HepG2 (cell line): ENCODE measurements at regions not wholly inside any gene's neighbourhood (a gene's known extent, or its start where the extent isn't known, plus 50 kb on each side); places are given as distances from the start of the nearest gene placed in this dataset.

Source experiments
- CBX2 ChIP-seq, 2 experiments: fragments of 200-600 bp in 1 of 2; sonication (generic); formaldehyde crosslinking in 1 of 2; IDR thresholded peaks; 2 replicates each; pipeline versions ENCODE4 v1.7.0 to v1.8.1; 2018 to 2022; ENCODE audit warnings: low read depth in 2 of 2, low read length in 1 of 2, mild to moderate bottlenecking in 1 of 2, missing genetic modification reagents in 1 of 2
- HOXA7 ChIP-seq: sonication (generic); formaldehyde crosslinking; IDR thresholded peaks from 2 replicates; pipeline ENCODE4 v1.8.1; 2022; ENCODE audit warnings: mild to moderate bottlenecking, missing genetic modification reagents, moderate library complexity
- JDP2 ChIP-seq: sonication (generic); formaldehyde crosslinking; IDR thresholded peaks from 2 replicates; pipeline ENCODE4 v1.8.1; 2022; ENCODE audit warnings: missing genetic modification reagents, borderline replicate concordance
- JUNB ChIP-seq: sonication (generic); formaldehyde crosslinking; IDR thresholded peaks from 2 replicates; pipeline ENCODE4 v1.8.0; 2022; ENCODE audit warnings: missing genetic modification reagents, mild to moderate bottlenecking, borderline replicate concordance
- NCOA1 ChIP-seq: sonication (generic); formaldehyde crosslinking; IDR thresholded peaks from 2 replicates; pipeline ENCODE4 v1.9.0; 2021; ENCODE audit warnings: missing genetic modification reagents
- NFKB2 ChIP-seq: sonication (generic); formaldehyde crosslinking; IDR thresholded peaks from 2 replicates; pipeline ENCODE4 v1.4.0; 2020; ENCODE audit warnings: missing genetic modification reagents, borderline replicate concordance
- NRL ChIP-seq: sonication (generic); formaldehyde crosslinking; IDR thresholded peaks from 2 replicates; pipeline ENCODE4 v1.5.0; 2020; ENCODE audit warnings: missing genetic modification reagents, mild to moderate bottlenecking, moderate library complexity, borderline replicate concordance
- RERE ChIP-seq: IDR thresholded peaks from 2 replicates; pipeline ENCODE4 v1.6.1; 2016; ENCODE audit warnings: low read depth, missing genetic modification reagents, missing compliant biosample characterization
- ZBTB46 ChIP-seq: sonication (generic); formaldehyde crosslinking; IDR thresholded peaks from 2 replicates; pipeline ENCODE4 v1.4.0; 2020; ENCODE audit warnings: mild to moderate bottlenecking, missing genetic modification reagents, borderline replicate concordance
- ZEB1 ChIP-seq: IDR thresholded peaks from 2 replicates; pipeline ENCODE4 v1.6.1; 2012; ENCODE audit warnings: mild to moderate bottlenecking, low read depth, inconsistent platforms; ENCODE audit not compliant: insufficient replicate concordance
- ZNF256 ChIP-seq: sonication (generic); formaldehyde crosslinking; conservative IDR thresholded peaks from 2 replicates; pipeline ENCODE4 v1.4.0; 2020; ENCODE audit warnings: missing genetic modification reagents
- ZNF260 ChIP-seq: sonication (generic); formaldehyde crosslinking; IDR thresholded peaks from 2 replicates; pipeline ENCODE4 v1.4.0; 2020; ENCODE audit warnings: missing genetic modification reagents, low read depth, mild to moderate bottlenecking, borderline replicate concordance
- ZNF281 ChIP-seq: sonication (generic); formaldehyde crosslinking; IDR thresholded peaks from 2 replicates; pipeline ENCODE4 v1.4.0; 2020; ENCODE audit warnings: missing genetic modification reagents, borderline replicate concordance
- ZNF550 ChIP-seq: sonication (generic); formaldehyde crosslinking; IDR thresholded peaks from 2 replicates; pipeline ENCODE4 v1.4.0; 2020; ENCODE audit warnings: mild to moderate bottlenecking, missing genetic modification reagents, borderline replicate concordance
- ZNF569 ChIP-seq: sonication (generic); formaldehyde crosslinking; IDR thresholded peaks from 2 replicates; pipeline ENCODE4 v1.5.0; 2020; ENCODE audit warnings: mild to moderate bottlenecking, missing genetic modification reagents, moderate library complexity, borderline replicate concordance
- ZNF572 ChIP-seq: sonication (generic); formaldehyde crosslinking; IDR thresholded peaks from 2 replicates; pipeline ENCODE4 v1.5.1; 2020; ENCODE audit warnings: mild to moderate bottlenecking, missing genetic modification reagents

GRCh38 chr12:115398311-115398781 lies 714.4 kb upstream of the TBX3 start (continued):
- TF ChIP-seq NCOA1 = no peak
- TF ChIP-seq ZNF572 (CRISPR knock-in tag) = no peak; the same call in 1 of the 2 replicates
- no peak for TF ChIP-seq ZNF569
- TF ChIP-seq ZNF281 (CRISPR knock-in tag) = no peak; the same call in 1 of the 2 replicates
- no peak for TF ChIP-seq ZNF256 (CRISPR knock-in tag)
- TF ChIP-seq ZNF550 (CRISPR knock-in tag) = no peak
- no peak for TF ChIP-seq HOXA7
- TF ChIP-seq ZBTB46 (CRISPR knock-in tag) = no peak
- TF ChIP-seq ZNF260 = no peak
- TF ChIP-seq NFKB2 (CRISPR knock-in tag) = no peak
- TF ChIP-seq CBX2 (IDR thresholded peaks at IDR 0.05; ENCODE audit: low read depth, low read length) = no peak
- TF ChIP-seq CBX2 (CRISPR knock-in tag; IDR thresholded peaks at IDR 0.05; ENCODE audit: low read depth) = no peak
- no peak for TF ChIP-seq NRL
- TF ChIP-seq JDP2 = no peak
- TF ChIP-seq RERE (CRISPR knock-in tag) = no peak
- no peak for TF ChIP-seq JUNB (CRISPR knock-in tag)
- TF ChIP-seq ZEB1 = peak; percentile 51
